Caco-2 (cell line): ENCODE measurements at regions not wholly inside any gene's neighbourhood (a gene's known extent, or its start where the extent isn't known, plus 50 kb on each side); places are given as distances from the start of the nearest gene placed in this dataset.
"Not testable (repeated sequence)": the region's sequence is repeated elsewhere in the genome, so short reads cannot be mapped to it uniquely, and the experiment has no call there.

Experiments
- BruUV-seq: library from RNA; stranded (reverse); fragments of 400-500 nt; replicated peaks from 2 replicates; lab custom pipeline; 2021; lab: Mats Ljungman, UMichigan
- CTCF ChIA-PET: fragments of 300-600 bp; sonication (Branson Sonifier 250); formaldehyde crosslinking; loops from one replicate; lab custom pipeline; 2022; ENCODE audit warnings: antibody characterized with exemption; lab: Charles Lee
- POLR2A ChIA-PET: fragments of 300-600 bp; sonication (Branson Sonifier 250); formaldehyde crosslinking; loops from one replicate; lab custom pipeline; 2022; ENCODE audit warnings: antibody characterized with exemption; lab: Charles Lee
- DNase-seq, 2 experiments: peaks; one replicate each; pipeline versions ENCODE4 v3.0.0 to v3.0.0-alpha.2; 2020 to 2022
- H3K27me3 ChIP-seq: replicated peaks from 2 replicates; pipeline ENCODE4 v1.6.0; 2011; ENCODE audit warnings: low read length; ENCODE audit not compliant: control insufficient read depth, insufficient read depth
- H3K36me3 ChIP-seq: 2 replicates; pipeline ENCODE4 v1.5.1; 2011; ENCODE audit warnings: low read length; ENCODE audit not compliant: control insufficient read depth, insufficient read depth
- H3K4me1 ChIP-seq: fragments of 250-450 bp; sonication (Bioruptor Pico); 2 replicates; pipeline ENCODE4 v1.5.1; 2020; ENCODE audit warnings: mild to moderate bottlenecking
- H3K4me3 ChIP-seq: 2 replicates; pipeline ENCODE4 v1.5.1; 2011; ENCODE audit warnings: low read depth, mild to moderate bottlenecking, control low read depth, low read length
- H3K9me3 ChIP-seq: fragments of 250-450 bp; sonication (Bioruptor Pico); 2 replicates; pipeline ENCODE4 v1.5.1; 2020; ENCODE audit warnings: mild to moderate bottlenecking, moderate library complexity
- H3K27ac Mint-ChIP-seq: one replicate; pipeline ENCODE4 v1.8.0; 2022; ENCODE audit warnings: mixed read lengths; ENCODE audit not compliant: unreplicated experiment
- H3K27me3 Mint-ChIP-seq: one replicate; pipeline ENCODE4 v1.8.0; 2022; ENCODE audit warnings: mixed read lengths; ENCODE audit not compliant: insufficient read depth, unreplicated experiment
- H3K36me3 Mint-ChIP-seq: one replicate; pipeline ENCODE4 v1.8.0; 2022; ENCODE audit warnings: mild to moderate bottlenecking, mixed read lengths; ENCODE audit not compliant: insufficient read depth, unreplicated experiment
- H3K4me1 Mint-ChIP-seq: one replicate; pipeline ENCODE4 v1.8.0; 2022; ENCODE audit warnings: low read depth, mixed read lengths; ENCODE audit not compliant: unreplicated experiment
- H3K4me3 Mint-ChIP-seq: one replicate; pipeline ENCODE4 v1.8.0; 2022; ENCODE audit warnings: mild to moderate bottlenecking, moderate library complexity, mixed read lengths; ENCODE audit not compliant: unreplicated experiment
- H3K9me3 Mint-ChIP-seq: one replicate; pipeline ENCODE4 v1.8.0; 2022; ENCODE audit warnings: mixed read lengths; ENCODE audit not compliant: unreplicated experiment
- CTCF ChIP-seq, 2 experiments: fragments of 200-600 bp in 1 of 2; IDR thresholded peaks; 1 replicate in 1 of 2; 2 replicates in 1 of 2; pipeline versions ENCODE4 v1.5.1 to v1.8.0; 2011 to 2022; ENCODE audit warnings: antibody characterized with exemption in 1 of 2, control low read depth in 1 of 2, inconsistent platforms in 1 of 2, low read depth in 1 of 2, low read length in 1 of 2, mild to moderate bottlenecking in 1 of 2, moderate library complexity in 1 of 2; ENCODE audit not compliant: insufficient read depth in 1 of 2, severe bottlenecking in 1 of 2, unreplicated experiment in 1 of 2
- intact Hi-C: fragments of 100-400 bp; cut with micrococcal nuclease; formaldehyde crosslinking; loops from one replicate; pipeline ENCODE4 v1.10.0; 2022; ENCODE audit not compliant: unreplicated experiment

- no peak for DNase-seq
- TF ChIP-seq CTCF (IDR thresholded peaks at IDR 0.05; ENCODE audit: insufficient read depth in 1 of 2, low read depth in 1 of 2, low read length in 1 of 2, severe bottlenecking in 1 of 2, unreplicated experiment in 1 of 2) = no peak
- H3K4me3 Mint-ChIP-seq = no peak overlapping the region
- no peaks in the 10 kb centered on the region for H3K36me3 Mint-ChIP-seq
- no peaks in the 10 kb centered on the region for H3K27me3 ChIP-seq
- H3K9me3 ChIP-seq = no peaks in the 10 kb centered on the region
- intact Hi-C loops = no loop called here
- ChIA-PET CTCF (no interaction called here), POLR2A (no interaction called here)
- no peaks in the 10 kb centered on the region for H3K4me1 Mint-ChIP-seq
- no peaks in the 10 kb centered on the region for H3K4me1 ChIP-seq
- no peak overlapping the region for H3K27ac Mint-ChIP-seq
- BruUV-seq = no TSS peak
- H3K36me3 ChIP-seq = no peaks in the 10 kb centered on the region
- H3K27me3 Mint-ChIP-seq = no peaks in the 10 kb centered on the region
- no peak overlapping the region for H3K4me3 ChIP-seq
- H3K9me3 Mint-ChIP-seq = peaks cover 9% of the 10 kb centered on the region
Measured at GRCh38 chr5:39757131-39757530, 332.4 kb upstream of the DAB2 start.

GRCh38 chr5:39755986-39756385, 331.2 kb upstream of the DAB2 start:
- no TSS peak for BruUV-seq
- Mint-ChIP-seq H3K36me3 (no peaks in the 10 kb centered on the region), H3K4me3 (no peak overlapping the region), H3K9me3 (peaks cover 9% of the 10 kb centered on the region), H3K27me3 (no peaks in the 10 kb centered on the region), H3K27ac (no peak overlapping the region), H3K4me1 (no peaks in the 10 kb centered on the region)
- ChIA-PET POLR2A (no interaction called here), CTCF (no interaction called here)
- Histone ChIP-seq H3K4me3 (no peak overlapping the region), H3K27me3 (no peaks in the 10 kb centered on the region), H3K4me1 (no peaks in the 10 kb centered on the region), H3K9me3 (no peaks in the 10 kb centered on the region), H3K36me3 (no peaks in the 10 kb centered on the region)
- intact Hi-C loops = no loop called here
- DNase-seq = no peak
- TF ChIP-seq CTCF (IDR thresholded peaks at IDR 0.05; ENCODE audit: insufficient read depth in 1 of 2, low read depth in 1 of 2, low read length in 1 of 2, severe bottlenecking in 1 of 2, unreplicated experiment in 1 of 2) = no peak

- Histone ChIP-seq H3K27me3 (no peaks in the 10 kb centered on the region), H3K4me3 (no peak overlapping the region), H3K36me3 (no peaks in the 10 kb centered on the region), H3K4me1 (no peaks in the 10 kb centered on the region), H3K9me3 (no peaks in the 10 kb centered on the region)
- no TSS peak for BruUV-seq
- no peak for DNase-seq
- ChIA-PET CTCF (no interaction called here), POLR2A (no interaction called here)
- no peak overlapping the region for H3K4me3 Mint-ChIP-seq
- H3K27ac Mint-ChIP-seq = no peak overlapping the region
- H3K27me3 Mint-ChIP-seq = no peaks in the 10 kb centered on the region
- no peaks in the 10 kb centered on the region for H3K36me3 Mint-ChIP-seq
- intact Hi-C loops = no loop called here
- peaks cover 9% of the 10 kb centered on the region for H3K9me3 Mint-ChIP-seq
- no peaks in the 10 kb centered on the region for H3K4me1 Mint-ChIP-seq
- TF ChIP-seq CTCF (IDR thresholded peaks at IDR 0.05; ENCODE audit: insufficient read depth in 1 of 2, low read depth in 1 of 2, low read length in 1 of 2, severe bottlenecking in 1 of 2, unreplicated experiment in 1 of 2) = no peak
Measured at GRCh38 chr5:39755452-39755851, 330.7 kb upstream of the DAB2 start.

- BruUV-seq, H3K4me1 Mint-ChIP-seq, H3K27me3 ChIP-seq, H3K4me3 ChIP-seq, H3K36me3 Mint-ChIP-seq, H3K27ac Mint-ChIP-seq, POLR2A ChIA-PET, intact Hi-C loops, H3K27me3 Mint-ChIP-seq, H3K4me1 ChIP-seq, H3K36me3 ChIP-seq, H3K4me3 Mint-ChIP-seq, H3K9me3 Mint-ChIP-seq, CTCF ChIA-PET, DNase-seq, H3K9me3 ChIP-seq: not testable (repeated sequence)
Measured at GRCh38 chr5:39753747-39754146, 329.0 kb upstream of the DAB2 start.
